Thyroid gland (tissue), 4 donors: ENCODE measurements at regions not wholly inside any gene's neighbourhood (a gene's known extent, or its start where the extent isn't known, plus 50 kb on each side); places are given as distances from the start of the nearest gene placed in this dataset.

Experiments used
- DNase-seq, 2 donors: peaks; one replicate each; pipeline ENCODE4 v3.0.0-alpha.2; 2019
- H3K27ac ChIP-seq, 3 donors: fragments of 200-600 bp; sonication (generic); 1 replicate in 2 of 3; 2 replicates in 1 of 3; pipeline ENCODE4 v1.5.1; 2016 to 2019; ENCODE audit warnings: mild to moderate bottlenecking in 1 of 3, moderate library complexity in 1 of 3
- H3K27me3 ChIP-seq: fragments of 200-600 bp; sonication (generic); one replicate; pipeline ENCODE4 v1.5.1; 2019
- H3K36me3 ChIP-seq, 2 donors: fragments of 200-600 bp; sonication (generic); one replicate each; pipeline ENCODE4 v1.5.1; 2016 to 2019
- H3K4me1 ChIP-seq, 2 donors: fragments of 200-600 bp; sonication (generic); one replicate each; pipeline ENCODE4 v1.5.1; 2017 to 2019
- H3K4me3 ChIP-seq, 3 donors: fragments of 200-600 bp; sonication (generic); replicated peaks in 1 of 3; 1 replicate in 2 of 3; 2 replicates in 1 of 3; pipeline ENCODE4 v1.5.1; 2016; ENCODE audit warnings: mild to moderate bottlenecking in 1 of 3
- H3K9me3 ChIP-seq: fragments of 200-600 bp; sonication (generic); one replicate; pipeline ENCODE4 v1.5.1; 2017
- CTCF ChIP-seq, 6 experiments: fragments of 200-600 bp in 3 of 6; fragments of 450-650 bp in 3 of 6; sonication (generic) in 3 of 6; IDR thresholded peaks; one replicate each; pipeline ENCODE4 v1.5.1; 2016 to 2019; ENCODE audit warnings: antibody characterized with exemption in 6 of 6, mild to moderate bottlenecking in 2 of 6, inconsistent platforms in 1 of 6, moderate library complexity in 1 of 6
- POLR2A ChIP-seq, 2 donors: fragments of 450-650 bp; IDR thresholded peaks; one replicate each; pipeline ENCODE4 v1.6.1; 2017; ENCODE audit warnings: antibody characterized with exemption in 2 of 2, mild to moderate bottlenecking in 2 of 2, moderate library complexity in 1 of 2
- WGBS, 2 donors: methylation state at CpG; one replicate each; pipeline ENCODE4 v1.1.5; 2017; 5-methylcytosine and 5-hydroxymethylcytosine counted together
- intact Hi-C: fragments of 100-400 bp; cut with DNase I; formaldehyde crosslinking; loops from one replicate; pipeline ENCODE4 v1.15.1; 2023

GRCh38 chr16:72568502-72568901, 396.5 kb upstream of the PMFBP1 start:
- Histone ChIP-seq H3K27ac (no peak overlapping the region), H3K9me3 (no peaks in the 10 kb centered on the region), H3K36me3 (no peaks in the 10 kb centered on the region), H3K27me3 (no peaks in the 10 kb centered on the region), H3K4me1 (no peaks in the 10 kb centered on the region), H3K4me3 (no peak overlapping the region)
- no peak for DNase-seq
- 14 to 26% methylated on average over 1 of the region's 1 CpG for WGBS, 2 donors
- no peak for TF ChIP-seq POLR2A (IDR thresholded peaks at IDR 0.05)
- no peak for TF ChIP-seq CTCF (IDR thresholded peaks at IDR 0.05)
- intact Hi-C loops: no loop called here

DNA sequence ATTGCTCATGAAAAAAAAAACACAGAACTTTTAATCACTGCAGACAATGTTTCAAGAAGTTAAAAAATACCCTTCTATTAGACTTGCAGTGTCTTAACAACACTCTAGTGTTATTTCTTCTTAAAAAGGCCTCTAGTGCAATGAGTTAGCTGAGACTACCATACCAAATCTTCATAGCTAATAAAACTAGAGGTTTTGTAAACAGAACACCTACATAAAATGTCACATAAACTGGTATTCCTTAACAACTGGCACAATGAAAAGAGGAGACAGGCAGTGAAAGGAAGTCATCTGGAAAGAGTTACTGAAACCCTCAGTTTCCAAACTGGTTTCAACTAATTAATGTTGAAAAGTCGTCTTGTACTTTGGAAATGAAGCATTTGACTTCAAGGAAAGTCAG, 394.2 kb upstream of the PMFBP1 start:
- Histone ChIP-seq H3K27me3 (no peaks in the 10 kb centered on the region), H3K4me1 (no peaks in the 10 kb centered on the region), H3K4me3 (no peak overlapping the region), H3K36me3 (no peaks in the 10 kb centered on the region), H3K27ac (no peak overlapping the region), H3K9me3 (no peaks in the 10 kb centered on the region)
- intact Hi-C loops: no loop called here
- WGBS, 2 donors: 75 to 82% methylated on average over 1 of the region's 1 CpG
- TF ChIP-seq CTCF (IDR thresholded peaks at IDR 0.05): no peak
- no peak for TF ChIP-seq POLR2A (IDR thresholded peaks at IDR 0.05)
- DNase-seq: no peak

DNA sequence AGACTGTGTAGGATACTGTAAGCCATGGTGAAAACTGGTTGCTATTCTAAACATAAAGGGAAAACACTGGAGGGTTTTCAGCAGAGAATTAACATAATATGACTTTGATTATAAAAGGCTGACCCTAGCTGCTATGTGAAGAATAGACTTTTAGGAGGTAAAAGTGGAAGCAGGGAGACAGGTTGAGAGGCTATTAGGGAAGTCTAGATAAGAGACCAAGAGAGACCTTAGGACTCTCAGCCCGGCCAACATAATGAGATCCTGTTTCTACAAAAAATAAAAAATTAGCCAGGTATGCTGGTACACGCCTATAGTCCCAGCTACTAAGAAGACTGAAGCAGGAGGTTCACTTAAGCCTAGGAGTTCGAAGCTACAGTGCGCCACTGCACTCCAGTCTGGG, 393.2 kb upstream of the PMFBP1 start:
- H3K36me3 ChIP-seq: no peaks in the 10 kb centered on the region
- DNase-seq: no peak
- no peaks in the 10 kb centered on the region for H3K9me3 ChIP-seq
- no peak overlapping the region for H3K27ac ChIP-seq
- H3K4me3 ChIP-seq: no peak overlapping the region
- H3K4me1 ChIP-seq: no peaks in the 10 kb centered on the region
- intact Hi-C loops: no loop called here
- 92 to 96% methylated on average over 4 of the region's 4 CpGs for WGBS, 2 donors
- TF ChIP-seq POLR2A (IDR thresholded peaks at IDR 0.05): no peak
- TF ChIP-seq CTCF (IDR thresholded peaks at IDR 0.05): no peak
- no peaks in the 10 kb centered on the region for H3K27me3 ChIP-seq

GRCh38 chr16:72560617-72561016, 388.7 kb upstream of the PMFBP1 start:
- 43 to 45% methylated on average over 2 of the region's 2 CpGs for WGBS, 2 donors
- H3K27me3 ChIP-seq: no peaks in the 10 kb centered on the region
- no peaks in the 10 kb centered on the region for H3K4me1 ChIP-seq
- DNase-seq: no peak
- intact Hi-C loops: no loop called here
- no peaks in the 10 kb centered on the region for H3K36me3 ChIP-seq
- H3K4me3 ChIP-seq: no peak overlapping the region
- H3K27ac ChIP-seq: no peak overlapping the region
- TF ChIP-seq POLR2A (IDR thresholded peaks at IDR 0.05): no peak
- no peak for TF ChIP-seq CTCF (IDR thresholded peaks at IDR 0.05)
- H3K9me3 ChIP-seq: no peaks in the 10 kb centered on the region

DNA sequence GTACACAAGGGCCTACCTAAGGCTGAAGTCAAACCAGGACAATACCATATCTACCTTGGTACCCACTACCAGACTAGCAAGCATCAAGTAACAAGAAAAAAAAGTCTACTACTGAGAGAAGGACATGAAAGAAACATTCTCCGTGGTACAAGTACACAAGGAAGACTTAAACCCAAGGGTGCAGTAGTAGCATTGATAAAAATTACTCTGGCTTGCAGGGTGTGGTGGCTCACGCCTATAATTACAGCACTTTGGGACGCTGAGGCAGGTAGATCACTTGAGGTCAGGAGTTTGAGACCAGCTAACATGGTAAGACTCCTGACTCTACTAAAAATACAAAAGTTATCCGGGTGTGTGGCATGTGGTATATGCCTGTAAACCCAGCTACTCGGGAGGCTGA, 386.5 kb upstream of the PMFBP1 start:
- Histone ChIP-seq H3K36me3 (no peaks in the 10 kb centered on the region), H3K9me3 (no peaks in the 10 kb centered on the region), H3K27ac (no peak overlapping the region), H3K27me3 (no peaks in the 10 kb centered on the region), H3K4me3 (no peak overlapping the region), H3K4me1 (no peaks in the 10 kb centered on the region)
- 89 to 91% methylated on average over 5 of the region's 5 CpGs for WGBS, 2 donors
- TF ChIP-seq POLR2A (IDR thresholded peaks at IDR 0.05) (no peak), CTCF (IDR thresholded peaks at IDR 0.05) (no peak)
- intact Hi-C loops: no loop called here
- DNase-seq: no peak
